K562 (cell line): ENCODE measurements at regions not wholly inside any gene's neighbourhood (a gene's known extent, or its start where the extent isn't known, plus 50 kb on each side); places are given as distances from the start of the nearest gene placed in this dataset.

Experiments used
- ATAC-seq: fragments of 200-7000 bp; cut with Tn5 transposase; 3 replicates; pipeline ENCODE4 v1.9.1; 2020; ENCODE audit warnings: moderate library complexity
- BruUV-seq: library from RNA; stranded (reverse); fragments of 400-500 nt; replicated peaks from 2 replicates; lab custom pipeline; 2021; lab: Mats Ljungman, UMichigan
- CTCF ChIA-PET: fragments of 300-600 bp; formaldehyde crosslinking; extraction: SDS; loops from one replicate; lab custom pipeline; 2021; ENCODE audit warnings: low intra/inter-chr PET ratio; lab: Yijun Ruan, JAX
- POLR2A ChIA-PET: fragments of 300-600, 350-650 bp; sonication (Branson Sonifier 250); formaldehyde crosslinking; extraction: SDS; loops from one replicate; lab custom pipeline; 2021; ENCODE audit warnings: antibody characterized with exemption, inconsistent platforms; lab: Yijun Ruan, JAX
- DNase-seq, 4 experiments: peaks; one replicate each; pipeline versions ENCODE4 v3.0.0 to v3.0.0-alpha.2; 2011 to 2018; ENCODE audit warnings: low spot score in 3 of 4, mixed read lengths in 3 of 4; ENCODE audit errors: extremely low read depth in 1 of 4
- FAIRE-seq: peaks from 2 replicates; lab custom pipeline; 2011; peaks lifted over from hg19 to GRCh38; lab: Jason Lieb, UNC
- H2AFZ ChIP-seq: 2 replicates; pipeline ENCODE4 v1.6.0; 2011; ENCODE audit warnings: low read depth, low read length, control low read depth, inconsistent platforms
- H3K27ac ChIP-seq: fragments of 200-600 bp; 3 replicates; pipeline ENCODE4 v1.8.0; 2011; ENCODE audit warnings: low read depth, mild to moderate bottlenecking, control low read depth, inconsistent platforms, low read length, moderate library complexity, mixed read lengths; ENCODE audit errors: extremely low read depth
- H3K27me3 ChIP-seq, 2 experiments: fragments of 300-600 bp in 1 of 2; 2 replicates in 1 of 2; 3 replicates in 1 of 2; pipeline versions ENCODE4 v1.6.0 to v1.8.0; 2011; ENCODE audit warnings: inconsistent platforms in 2 of 2, low read length in 2 of 2, mild to moderate bottlenecking in 1 of 2, mixed read lengths in 1 of 2, moderate library complexity in 1 of 2; ENCODE audit not compliant: control insufficient read depth in 2 of 2, insufficient read depth in 2 of 2
- H3K36me3 ChIP-seq: fragments of 300-600 bp; 3 replicates; pipeline ENCODE4 v1.8.0; 2011; ENCODE audit warnings: mild to moderate bottlenecking, low read length, inconsistent platforms; ENCODE audit not compliant: control insufficient read depth, insufficient read depth
- H3K4me1 ChIP-seq, 2 experiments: fragments of 200-600 bp in 1 of 2; replicated peaks in 1 of 2; 2 replicates in 1 of 2; 3 replicates in 1 of 2; pipeline versions ENCODE4 v1.5.1 to v1.8.0; 2011; ENCODE audit warnings: inconsistent platforms in 2 of 2, low read length in 2 of 2, mild to moderate bottlenecking in 1 of 2, mixed read lengths in 1 of 2, moderate library complexity in 1 of 2; ENCODE audit not compliant: control insufficient read depth in 2 of 2, insufficient read depth in 2 of 2
- H3K4me2 ChIP-seq: 2 replicates; pipeline ENCODE4 v1.6.1; 2011; ENCODE audit warnings: low read length, control low read depth, inconsistent platforms, mixed read lengths; ENCODE audit not compliant: insufficient read depth
- H3K4me3 ChIP-seq: fragments of 200-600 bp; sonication (generic), shearing (Covaris generic); 2 replicates; pipeline ENCODE4 v1.5.1; 2016; ENCODE audit warnings: control low read depth, inconsistent platforms
- H3K79me2 ChIP-seq: fragments of 200-600 bp; 3 replicates; pipeline ENCODE4 v1.8.0; 2011; ENCODE audit warnings: low read length, inconsistent platforms; ENCODE audit not compliant: control insufficient read depth, insufficient read depth
- H3K9ac ChIP-seq, 2 experiments: 2 replicates each; pipeline versions ENCODE4 v1.6.0 to v1.6.1; 2011; ENCODE audit warnings: low read depth in 2 of 2, low read length in 2 of 2, control low read depth in 1 of 2, inconsistent platforms in 1 of 2, mild to moderate bottlenecking in 1 of 2, mixed read lengths in 1 of 2; ENCODE audit not compliant: insufficient read depth in 1 of 2
- H3K9me1 ChIP-seq: one replicate; pipeline ENCODE4 v1.6.0; 2011; ENCODE audit warnings: inconsistent platforms, mild to moderate bottlenecking, low read length, moderate library complexity; ENCODE audit not compliant: control insufficient read depth, insufficient read depth
- H3K9me3 ChIP-seq: replicated peaks from 2 replicates; pipeline ENCODE4 v1.5.1; 2011; ENCODE audit warnings: low read depth, low read length, inconsistent platforms; ENCODE audit not compliant: control insufficient read depth, insufficient read depth
- H4K20me1 ChIP-seq: replicated peaks from 2 replicates; pipeline ENCODE4 v1.6.1; 2011; ENCODE audit warnings: low read length, inconsistent platforms, mixed read lengths; ENCODE audit not compliant: control insufficient read depth, insufficient read depth
- ARID4B ChIP-seq: sonication (generic); formaldehyde crosslinking; IDR thresholded peaks from 2 replicates; pipeline ENCODE4 v1.8.0; 2022; ENCODE audit warnings: mild to moderate bottlenecking, missing genetic modification reagents
- CBFB ChIP-seq: sonication (generic); formaldehyde crosslinking; IDR thresholded peaks from 2 replicates; pipeline ENCODE4 v1.4.0; 2020; ENCODE audit warnings: mild to moderate bottlenecking, missing genetic modification reagents
- ELK3 ChIP-seq: fragments of 450-650 bp; formaldehyde crosslinking; IDR thresholded peaks from 2 replicates; pipeline ENCODE4 v1.4.0; 2020; ENCODE audit warnings: mild to moderate bottlenecking
- ETV5 ChIP-seq: sonication (generic); formaldehyde crosslinking; IDR thresholded peaks from 2 replicates; pipeline ENCODE4 v1.4.0; 2020; ENCODE audit warnings: low read depth, mild to moderate bottlenecking, missing genetic modification reagents
- FOSL1 ChIP-seq: fragments of 200-800 bp; sonication (Bioruptor generic); conservative IDR thresholded peaks from 2 replicates; pipeline ENCODE4 v1.6.1; 2016; ENCODE audit warnings: missing genetic modification characterization, missing compliant biosample characterization
- FOXP1 ChIP-seq: sonication (generic); formaldehyde crosslinking; IDR thresholded peaks from 2 replicates; pipeline ENCODE4 v1.8.0; 2022; ENCODE audit warnings: mild to moderate bottlenecking, missing genetic modification reagents
- LEF1 ChIP-seq: fragments of 450-650 bp; IDR thresholded peaks from 2 replicates; pipeline ENCODE4 v1.6.1; 2016; ENCODE audit warnings: mild to moderate bottlenecking
- POLR2AphosphoS5 ChIP-seq: IDR thresholded peaks from 2 replicates; pipeline ENCODE4 v1.6.1; 2011; ENCODE audit warnings: mild to moderate bottlenecking, low read depth, low read length, moderate library complexity; ENCODE audit not compliant: control insufficient read depth, insufficient read depth
- PTTG1 ChIP-seq: fragments of 450-650 bp; IDR thresholded peaks from 2 replicates; pipeline ENCODE4 v1.6.1; 2016; ENCODE audit warnings: low read depth, mild to moderate bottlenecking, missing genetic modification characterization, missing compliant biosample characterization
- SMARCA4 ChIP-seq: fragments of 450-650 bp; IDR thresholded peaks from 2 replicates; pipeline ENCODE4 v1.6.1; 2016
- SRSF9 ChIP-seq: fragments of 200-400 bp; formaldehyde crosslinking; IDR thresholded peaks from 2 replicates; pipeline ENCODE4 v1.6.1; 2017; ENCODE audit warnings: low read depth, low read length, borderline replicate concordance
- TAF7 ChIP-seq: fragments of 450-650 bp; IDR thresholded peaks from 2 replicates; pipeline ENCODE4 v1.6.1; 2016; ENCODE audit warnings: missing genetic modification characterization, missing compliant biosample characterization
- ZBTB8A ChIP-seq: fragments of 450-650 bp; IDR thresholded peaks from 2 replicates; pipeline ENCODE4 v1.6.1; 2018; ENCODE audit warnings: mild to moderate bottlenecking, moderate library complexity; ENCODE audit not compliant: partially characterized antibody
- ZNF24 ChIP-seq: fragments of 450-650 bp; IDR thresholded peaks from 2 replicates; pipeline ENCODE4 v1.6.1; 2016
- ZNF639 ChIP-seq, 2 experiments: fragments of 200-800 bp in 1 of 2; sonication (Bioruptor generic) in 1 of 2; sonication (generic) in 1 of 2; formaldehyde crosslinking in 1 of 2; IDR thresholded peaks in 1 of 2; conservative IDR thresholded peaks in 1 of 2; 2 replicates each; pipeline versions ENCODE4 v1.5.0 to v1.6.1; 2016 to 2020; ENCODE audit warnings: missing compliant biosample characterization in 1 of 2, missing genetic modification characterization in 1 of 2, missing genetic modification reagents in 1 of 2
- in situ Hi-C: fragments of 300-500 bp; cut with MboI; formaldehyde crosslinking; loops from 4 replicates; pipeline ENCODE4 v1.15.0; 2018; ENCODE audit warnings: inconsistent platforms, mixed read lengths
- intact Hi-C: fragments of 100-400 bp; cut with micrococcal nuclease; formaldehyde crosslinking; loops from 2 replicates; pipeline ENCODE4 v1.14.2; 2022

- Histone ChIP-seq H3K4me1 (no peaks in the 10 kb centered on the region), H3K27me3 (no peaks in the 10 kb centered on the region; a peak in 1 of 5 replicates), H4K20me1 (no peaks in the 10 kb centered on the region), H3K79me2 (no peaks in the 10 kb centered on the region), H3K4me3 (no peak overlapping the region), H3K9me3 (no peaks in the 10 kb centered on the region), H3K9me1 (no peaks in the 10 kb centered on the region), H2AFZ (no peak overlapping the region), H3K9ac (no peak overlapping the region), H3K27ac (no peak overlapping the region), H3K4me2 (no peak overlapping the region), H3K36me3 (no peaks in the 10 kb centered on the region)
- no TSS peak for BruUV-seq
- no peak for ATAC-seq
- no peak for FAIRE-seq
- no peak for DNase-seq
- intact Hi-C loops, result no loop called here
- POLR2A ChIA-PET, result interaction anchor here (1.0 kb wide), 1 partner anchor 20 kb away, joined by 3 read pairs; no protein-coding TSS in a partner anchor
- TF ChIP-seq ELK3 (CRISPR knock-in tag), result no peak
- no peak for TF ChIP-seq ARID4B (CRISPR knock-in tag)
- no peak for TF ChIP-seq ZNF639 (CRISPR knock-in tag; conservative IDR thresholded peaks at IDR 0.05 in 1 of 2, IDR thresholded peaks at IDR 0.05 in 1 of 2)
- no peak for TF ChIP-seq ETV5
- TF ChIP-seq SRSF9, result no peak
- no peak for TF ChIP-seq ZNF24
- TF ChIP-seq POLR2AphosphoS5, result no peak
- no peak for TF ChIP-seq TAF7 (tag)
- no peak for TF ChIP-seq CBFB
- TF ChIP-seq PTTG1 (tag), result no peak
- no peak for TF ChIP-seq SMARCA4
- TF ChIP-seq FOXP1, result no peak
- TF ChIP-seq LEF1, result no peak
- no peak for TF ChIP-seq ZBTB8A
- no peak for TF ChIP-seq FOSL1
- CTCF ChIA-PET, result no interaction called here
- in situ Hi-C loops, result no loop called here
Measured at GRCh38 chr10:61112771-61113170, 168.8 kb upstream of the RHOBTB1 start.
